ENCODE measurements at regions not wholly inside any gene's neighbourhood (a gene's known extent, or its start where the extent isn't known, plus 50 kb on each side); places are given as distances from the start of the nearest gene placed in this dataset.

DNA sequence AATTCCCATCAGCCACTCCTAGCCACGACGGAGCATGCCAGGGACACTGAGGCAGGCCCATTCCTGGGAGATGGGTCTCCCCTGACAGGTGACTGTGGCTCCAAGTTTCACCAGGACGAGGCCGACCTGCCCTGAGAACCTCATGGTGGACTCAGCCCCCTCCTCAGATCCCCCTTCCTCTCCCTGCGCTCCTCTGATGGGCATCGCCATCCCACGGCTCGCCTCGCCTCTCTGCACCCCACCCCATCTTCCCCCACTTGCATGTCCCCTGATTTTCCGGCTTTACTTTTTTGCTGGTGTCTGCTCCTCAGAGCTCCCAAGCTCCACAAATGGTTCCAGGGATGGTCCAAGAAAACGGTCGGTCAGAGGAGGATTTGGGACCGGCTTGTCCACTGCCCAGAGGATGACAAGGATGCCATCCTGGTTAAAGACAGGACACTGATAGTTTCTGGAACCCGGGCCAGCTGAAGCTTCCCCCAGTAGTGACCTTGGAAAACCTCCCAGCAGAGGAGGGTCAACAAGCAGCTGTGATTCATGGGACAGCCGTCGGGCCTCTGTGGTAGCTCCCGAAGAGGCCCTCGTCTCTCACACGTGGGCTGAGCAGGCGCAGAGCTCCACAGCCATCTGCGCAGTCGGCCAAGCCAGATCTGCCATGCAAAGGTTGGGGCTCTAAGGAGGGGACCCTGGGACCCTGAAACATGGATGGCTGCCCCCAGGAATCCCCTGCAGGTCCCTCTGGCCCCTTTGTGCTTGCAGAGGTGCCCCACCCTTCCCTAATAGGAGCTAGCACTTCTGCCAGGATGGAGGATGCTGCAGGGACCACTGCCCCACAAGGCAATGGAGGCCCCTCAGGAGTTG is 87.8 kb upstream of the SLC66A3 start:
- intact Hi-C loops (cut with micrococcal nuclease; ENCODE audit: unreplicated experiment): no loop called here
- no peak overlapping the region for H3K4me3 ChIP-seq (ENCODE audit: low read depth, low read length, poor library complexity, severe bottlenecking)
- H3K9me3 ChIP-seq (ENCODE audit: low read depth, low read length, poor library complexity, severe bottlenecking): no peaks in the 10 kb centered on the region
- no peaks in the 10 kb centered on the region for H3K36me3 ChIP-seq (ENCODE audit: insufficient read depth, low read length, poor library complexity, severe bottlenecking)
- CTCF ChIA-PET: no interaction called here
- TF ChIP-seq EZH2 (IDR thresholded peaks at IDR 0.05; ENCODE audit: borderline replicate concordance, low read depth, low read length, poor library complexity, severe bottlenecking): no peak
- TF ChIP-seq, protein P1, sequence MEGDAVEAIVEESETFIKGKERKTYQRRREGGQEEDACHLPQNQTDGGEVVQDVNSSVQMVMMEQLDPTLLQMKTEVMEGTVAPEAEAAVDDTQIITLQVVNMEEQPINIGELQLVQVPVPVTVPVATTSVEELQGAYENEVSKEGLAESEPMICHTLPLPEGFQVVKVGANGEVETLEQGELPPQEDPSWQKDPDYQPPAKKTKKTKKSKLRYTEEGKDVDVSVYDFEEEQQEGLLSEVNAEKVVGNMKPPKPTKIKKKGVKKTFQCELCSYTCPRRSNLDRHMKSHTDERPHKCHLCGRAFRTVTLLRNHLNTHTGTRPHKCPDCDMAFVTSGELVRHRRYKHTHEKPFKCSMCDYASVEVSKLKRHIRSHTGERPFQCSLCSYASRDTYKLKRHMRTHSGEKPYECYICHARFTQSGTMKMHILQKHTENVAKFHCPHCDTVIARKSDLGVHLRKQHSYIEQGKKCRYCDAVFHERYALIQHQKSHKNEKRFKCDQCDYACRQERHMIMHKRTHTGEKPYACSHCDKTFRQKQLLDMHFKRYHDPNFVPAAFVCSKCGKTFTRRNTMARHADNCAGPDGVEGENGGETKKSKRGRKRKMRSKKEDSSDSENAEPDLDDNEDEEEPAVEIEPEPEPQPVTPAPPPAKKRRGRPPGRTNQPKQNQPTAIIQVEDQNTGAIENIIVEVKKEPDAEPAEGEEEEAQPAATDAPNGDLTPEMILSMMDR (conservative IDR thresholded peaks at IDR 0.05; ENCODE audit: low read depth, low read length): no peak
- POLR2A ChIA-PET (ENCODE audit: low non-redundant PET): no interaction called here
- no TSS peak for BruUV-seq (replicated peaks)
- no peaks in the 10 kb centered on the region for H3K4me1 ChIP-seq (ENCODE audit: insufficient read depth, low read length, poor library complexity, severe bottlenecking)
- no peak overlapping the region for H3K27ac ChIP-seq (ENCODE audit: low read depth, low read length, poor library complexity, severe bottlenecking)
- no peak for DNase-seq (ENCODE audit: low spot score)
- H3K27me3 ChIP-seq (replicated peaks; ENCODE audit: insufficient read depth, low read depth, low read length, poor library complexity): peaks cover 26% of the 10 kb centered on the region

DNA sequence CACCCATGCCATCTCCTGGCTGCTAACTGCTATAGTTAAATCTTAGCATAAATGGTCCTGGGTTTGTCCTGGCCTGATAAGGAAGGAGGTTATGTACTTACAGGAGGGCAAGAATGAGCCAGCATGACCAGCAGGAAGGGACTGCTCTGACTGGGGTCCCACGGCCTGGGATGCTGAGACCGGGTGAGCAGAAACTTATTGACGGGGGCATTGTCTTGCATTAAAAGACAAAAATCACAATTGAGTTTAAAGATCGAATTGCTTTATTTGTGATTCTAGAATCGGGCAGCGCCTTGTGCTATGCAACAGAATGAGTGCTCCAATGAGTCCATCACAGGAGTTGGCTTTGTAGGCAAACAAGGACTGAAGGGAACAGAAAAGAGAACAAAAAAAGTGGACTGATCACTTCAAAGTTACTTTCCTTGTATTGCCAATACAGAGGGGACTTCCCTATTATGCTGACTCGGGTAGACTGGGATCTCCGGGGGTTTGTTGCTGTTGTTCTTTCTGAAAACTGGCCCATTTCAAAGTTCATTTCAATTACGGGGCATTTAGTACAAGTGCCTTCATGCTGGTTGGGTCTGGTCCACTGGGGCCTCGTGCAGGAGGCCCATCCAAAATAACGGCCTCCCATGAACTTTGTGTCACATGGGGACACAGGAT is 87.1 kb upstream of the SLC66A3 start:
- no peak for DNase-seq (ENCODE audit: low spot score)
- Histone ChIP-seq H3K4me1 (ENCODE audit: insufficient read depth, low read length, poor library complexity, severe bottlenecking) (no peaks in the 10 kb centered on the region), H3K27ac (ENCODE audit: low read depth, low read length, poor library complexity, severe bottlenecking) (no peak overlapping the region), H3K27me3 (replicated peaks; ENCODE audit: insufficient read depth, low read depth, low read length, poor library complexity) (peaks cover 26% of the 10 kb centered on the region), H3K4me3 (ENCODE audit: low read depth, low read length, poor library complexity, severe bottlenecking) (no peak overlapping the region), H3K36me3 (ENCODE audit: insufficient read depth, low read length, poor library complexity, severe bottlenecking) (no peaks in the 10 kb centered on the region), H3K9me3 (ENCODE audit: low read depth, low read length, poor library complexity, severe bottlenecking) (no peaks in the 10 kb centered on the region)
- POLR2A ChIA-PET (ENCODE audit: low non-redundant PET): no interaction called here
- BruUV-seq (replicated peaks): no TSS peak
- CTCF ChIA-PET: no interaction called here
- intact Hi-C loops (cut with micrococcal nuclease; ENCODE audit: unreplicated experiment): no loop called here
- TF ChIP-seq, protein P1 (conservative IDR thresholded peaks at IDR 0.05; ENCODE audit: low read depth, low read length): no peak
- no peak for TF ChIP-seq EZH2 (IDR thresholded peaks at IDR 0.05; ENCODE audit: borderline replicate concordance, low read depth, low read length, poor library complexity, severe bottlenecking)

DNA sequence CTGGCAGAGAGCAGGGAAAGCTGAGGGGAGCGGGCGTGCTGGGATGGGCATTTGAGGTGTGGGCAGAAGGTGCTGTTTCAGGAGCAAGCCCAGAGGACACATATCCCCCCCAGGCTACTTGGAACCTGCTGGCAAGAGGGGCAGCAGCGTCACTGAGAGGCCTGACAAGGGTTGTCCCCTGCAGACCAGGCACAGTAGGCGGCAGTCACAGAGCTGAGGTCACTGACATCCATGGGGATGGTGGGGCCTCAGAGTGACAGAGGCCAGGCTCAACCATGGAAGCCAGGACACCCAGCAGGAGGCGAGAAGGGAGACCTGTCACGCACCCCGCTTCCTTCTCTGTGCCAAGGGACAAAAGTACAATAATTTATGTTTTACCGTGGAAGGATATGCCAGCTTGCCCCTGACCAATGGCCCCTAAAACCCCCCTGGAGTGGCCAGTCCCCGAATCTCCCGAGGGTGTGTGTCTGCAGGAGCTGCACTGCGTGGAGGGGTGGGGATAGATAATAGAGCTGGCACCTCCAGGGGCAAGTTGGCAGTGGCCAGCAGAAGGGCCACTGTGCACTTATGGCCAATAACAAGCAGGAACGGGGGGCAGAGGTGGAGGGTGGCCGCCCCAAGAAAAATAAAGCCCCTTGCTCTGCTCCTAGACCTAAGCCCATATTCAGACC is 86.3 kb upstream of the SLC66A3 start:
- CTCF ChIA-PET: no interaction called here
- H3K36me3 ChIP-seq (ENCODE audit: insufficient read depth, low read length, poor library complexity, severe bottlenecking): no peaks in the 10 kb centered on the region
- no peak overlapping the region for H3K4me3 ChIP-seq (ENCODE audit: low read depth, low read length, poor library complexity, severe bottlenecking)
- DNase-seq (ENCODE audit: low spot score): no peak
- H3K27ac ChIP-seq (ENCODE audit: low read depth, low read length, poor library complexity, severe bottlenecking): no peak overlapping the region
- no TSS peak for BruUV-seq (replicated peaks)
- no peaks in the 10 kb centered on the region for H3K4me1 ChIP-seq (ENCODE audit: insufficient read depth, low read length, poor library complexity, severe bottlenecking)
- POLR2A ChIA-PET (ENCODE audit: low non-redundant PET): no interaction called here
- H3K9me3 ChIP-seq (ENCODE audit: low read depth, low read length, poor library complexity, severe bottlenecking): no peaks in the 10 kb centered on the region
- peaks cover 23% of the 10 kb centered on the region for H3K27me3 ChIP-seq (replicated peaks; ENCODE audit: insufficient read depth, low read depth, low read length, poor library complexity)
- TF ChIP-seq, protein P1 (conservative IDR thresholded peaks at IDR 0.05; ENCODE audit: low read depth, low read length): no peak
- TF ChIP-seq EZH2 (IDR thresholded peaks at IDR 0.05; ENCODE audit: borderline replicate concordance, low read depth, low read length, poor library complexity, severe bottlenecking): no peak
- intact Hi-C loops (cut with micrococcal nuclease; ENCODE audit: unreplicated experiment): no loop called here
